H9 (cell line): ENCODE measurements at regions not wholly inside any gene's neighbourhood (a gene's known extent, or its start where the extent isn't known, plus 50 kb on each side); places are given as distances from the start of the nearest gene placed in this dataset.

Experiments
- DNase-seq: peaks from one replicate; pipeline ENCODE4 v3.0.0-alpha.2; 2017
- H2AFZ ChIP-seq: one replicate; pipeline ENCODE4 v1.6.1; 2013; ENCODE audit warnings: mild to moderate bottlenecking, low read length, control low read depth, moderate library complexity
- H2AK5ac ChIP-seq: 2 replicates; pipeline ENCODE4 v1.6.1; 2013; ENCODE audit warnings: low read length, control low read depth, mixed read lengths; ENCODE audit not compliant: insufficient read length
- H2BK120ac ChIP-seq: one replicate; pipeline ENCODE4 v1.6.1; 2013; ENCODE audit warnings: low read depth, mild to moderate bottlenecking, low read length, control low read depth, inconsistent platforms; ENCODE audit not compliant: poor library complexity, severe bottlenecking
- H2BK12ac ChIP-seq: 2 replicates; pipeline ENCODE4 v1.6.1; 2013; ENCODE audit warnings: low read length, control low read depth, mixed read lengths, low read depth; ENCODE audit not compliant: insufficient read length
- H2BK15ac ChIP-seq: 2 replicates; pipeline ENCODE4 v1.6.1; 2013; ENCODE audit warnings: low read depth, low read length, control low read depth
- H2BK20ac ChIP-seq: one replicate; pipeline ENCODE4 v1.6.1; 2013; ENCODE audit warnings: low read depth, mild to moderate bottlenecking, low read length, control low read depth, inconsistent platforms; ENCODE audit not compliant: poor library complexity, severe bottlenecking
- H2BK5ac ChIP-seq: 2 replicates; pipeline ENCODE4 v1.6.1; 2013; ENCODE audit warnings: low read length, control low read depth, mixed read lengths; ENCODE audit not compliant: insufficient read length
- H3K14ac ChIP-seq: 2 replicates; pipeline ENCODE4 v1.6.1; 2013; ENCODE audit warnings: low read length, control low read depth; ENCODE audit not compliant: insufficient read depth
- H3K18ac ChIP-seq: 2 replicates; pipeline ENCODE4 v1.6.1; 2013; ENCODE audit warnings: low read depth, mild to moderate bottlenecking, mixed read lengths, low read length, control low read depth; ENCODE audit not compliant: insufficient read length
- H3K23ac ChIP-seq: 2 replicates; pipeline ENCODE4 v1.6.1; 2013; ENCODE audit warnings: low read length, control low read depth, mixed read lengths, low read depth; ENCODE audit not compliant: insufficient read length
- H3K23me2 ChIP-seq: 2 replicates; pipeline ENCODE4 v1.6.1; 2013; ENCODE audit warnings: low read depth, mild to moderate bottlenecking, mixed read lengths, low read length, control low read depth; ENCODE audit not compliant: insufficient read length, poor library complexity, severe bottlenecking
- H3K27ac ChIP-seq: 2 replicates; pipeline ENCODE4 v1.5.1; 2013; ENCODE audit warnings: low read length, control low read depth, mixed read lengths, low read depth; ENCODE audit not compliant: insufficient read length
- H3K27me3 ChIP-seq: 2 replicates; pipeline ENCODE4 v1.6.1; 2013; ENCODE audit warnings: low read length, control low read depth, inconsistent platforms; ENCODE audit not compliant: insufficient read depth
- H3K4ac ChIP-seq: 2 replicates; pipeline ENCODE4 v1.6.1; 2013; ENCODE audit warnings: low read depth, mild to moderate bottlenecking, control low read depth, inconsistent platforms, low read length, moderate library complexity
- H3K4me1 ChIP-seq: 2 replicates; pipeline ENCODE4 v1.6.1; 2013; ENCODE audit warnings: low read length, control low read depth, inconsistent platforms; ENCODE audit not compliant: insufficient read depth
- H3K4me2 ChIP-seq: 2 replicates; pipeline ENCODE4 v1.6.1; 2013; ENCODE audit warnings: low read length, control low read depth, mixed read lengths; ENCODE audit not compliant: insufficient read length, insufficient read depth
- H3K56ac ChIP-seq: 2 replicates; pipeline ENCODE4 v1.6.1; 2013; ENCODE audit warnings: low read depth, mild to moderate bottlenecking, mixed read lengths, low read length, control low read depth; ENCODE audit not compliant: insufficient read length
- H3K79me1 ChIP-seq: 2 replicates; pipeline ENCODE4 v1.6.1; 2013; ENCODE audit warnings: low read depth, mild to moderate bottlenecking, moderate library complexity, low read length, control low read depth, inconsistent platforms; ENCODE audit not compliant: insufficient read depth, poor library complexity, severe bottlenecking
- H3K79me2 ChIP-seq: 2 replicates; pipeline ENCODE4 v1.6.1; 2013; ENCODE audit warnings: low read length, control low read depth, inconsistent platforms; ENCODE audit not compliant: insufficient read depth
- H3K9ac ChIP-seq: 2 replicates; pipeline ENCODE4 v1.6.1; 2013; ENCODE audit warnings: low read length, control low read depth, mixed read lengths; ENCODE audit not compliant: insufficient read length; ENCODE audit errors: extremely low read depth
- H3K9me3 ChIP-seq: one replicate; pipeline ENCODE4 v1.6.1; 2013; ENCODE audit warnings: low read depth, low read length, inconsistent platforms; ENCODE audit not compliant: control insufficient read depth
- H3T11ph ChIP-seq: one replicate; pipeline ENCODE4 v1.6.1; 2013; ENCODE audit warnings: mild to moderate bottlenecking, low read length, control low read depth, inconsistent platforms
- H4K20me1 ChIP-seq: one replicate; pipeline ENCODE4 v1.6.1; 2013; ENCODE audit not compliant: control insufficient read depth, insufficient read length, insufficient read depth
- H4K5ac ChIP-seq: 2 replicates; pipeline ENCODE4 v1.6.1; 2013; ENCODE audit warnings: low read depth, mild to moderate bottlenecking, mixed read lengths, low read length, control low read depth; ENCODE audit not compliant: insufficient read length
- H4K8ac ChIP-seq: replicated peaks from 2 replicates; pipeline ENCODE4 v1.6.1; 2013; ENCODE audit warnings: low read length, control low read depth, mixed read lengths, low read depth; ENCODE audit not compliant: insufficient read length
- H4K91ac ChIP-seq: 2 replicates; pipeline ENCODE4 v1.6.1; 2013; ENCODE audit warnings: low read depth, mild to moderate bottlenecking, moderate library complexity, mixed read lengths, low read length, control low read depth; ENCODE audit not compliant: insufficient read length
- H3K27ac Mint-ChIP-seq, 3 experiments: 2 replicates in 2 of 3; 3 replicates in 1 of 3; pipeline ENCODE4 v1.8.0; 2020 to 2021; ENCODE audit warnings: mixed read lengths in 3 of 3, mild to moderate bottlenecking in 1 of 3, moderate library complexity in 1 of 3
- H3K27me3 Mint-ChIP-seq: 2 replicates; pipeline ENCODE4 v1.8.0; 2021; ENCODE audit warnings: low read depth, mild to moderate bottlenecking, moderate library complexity, mixed read lengths
- H3K36me3 Mint-ChIP-seq, 3 experiments: 2 replicates in 2 of 3; 3 replicates in 1 of 3; pipeline ENCODE4 v1.8.0; 2020 to 2021; ENCODE audit warnings: low read depth in 3 of 3, mixed read lengths in 3 of 3; ENCODE audit not compliant: insufficient read depth in 1 of 3
- H3K4me1 Mint-ChIP-seq, 2 experiments: 2 replicates each; pipeline ENCODE4 v1.8.0; 2020; ENCODE audit warnings: mixed read lengths in 2 of 2
- H3K4me3 Mint-ChIP-seq, 2 experiments: 2 replicates in 1 of 2; 3 replicates in 1 of 2; pipeline ENCODE4 v1.8.0; 2020 to 2021; ENCODE audit warnings: mild to moderate bottlenecking in 2 of 2, mixed read lengths in 2 of 2, moderate library complexity in 1 of 2
- H3K9me3 Mint-ChIP-seq, 2 experiments: 2 replicates in 1 of 2; 3 replicates in 1 of 2; pipeline ENCODE4 v1.8.0; 2020; ENCODE audit warnings: mild to moderate bottlenecking in 2 of 2, mixed read lengths in 2 of 2, moderate library complexity in 1 of 2
- CTCF ChIP-seq: fragments of 200-600 bp; sonication (generic); conservative IDR thresholded peaks from 3 replicates; pipeline ENCODE4 v1.8.0; 2021; ENCODE audit warnings: antibody characterized with exemption, mild to moderate bottlenecking
- WGBS: extraction: QIAGEN DNeasy Blood & Tissue Kit; methylation state at CpG from one replicate; pipeline ENCODE4 v1.1.7; 2013; ENCODE audit warnings: missing lambda C conversion rate, low lambda C conversion rate, mixed read lengths; ENCODE audit not compliant: insufficient read length; ENCODE audit errors: extremely low coverage; 5-methylcytosine and 5-hydroxymethylcytosine counted together

- Mint-ChIP-seq H3K27me3 (peaks cover 5% of the 10 kb centered on the region), H3K27ac (no peak overlapping the region), H3K9me3 (peaks cover 84 to 88% of the 10 kb centered on the region in 2 experiments), H3K4me1 (no peaks in the 10 kb centered on the region), H3K4me3 (no peak overlapping the region), H3K36me3 (peaks cover 13 to 32% (median 13%) of the 10 kb centered on the region in 3 experiments)
- no peak overlapping the region for H2BK20ac ChIP-seq
- no peaks in the 10 kb centered on the region for H3K79me1 ChIP-seq
- H4K5ac ChIP-seq, result no peak overlapping the region
- WGBS, result no CpG with 5 or more reads among the region's 2 CpGs
- no peak overlapping the region for H3K56ac ChIP-seq
- H2BK12ac ChIP-seq, result no peak overlapping the region
- no peak overlapping the region for H2AFZ ChIP-seq
- no peak overlapping the region for H4K91ac ChIP-seq
- H2BK15ac ChIP-seq, result no peak overlapping the region
- no peaks in the 10 kb centered on the region for H4K20me1 ChIP-seq
- no peak overlapping the region for H3K18ac ChIP-seq
- H3K4me2 ChIP-seq, result no peak overlapping the region
- H3K27ac ChIP-seq, result no peak overlapping the region
- H2AK5ac ChIP-seq, result no peak overlapping the region
- H3K4ac ChIP-seq, result no peak overlapping the region
- no peak for TF ChIP-seq CTCF
- H4K8ac ChIP-seq, result no peak overlapping the region
- no peaks in the 10 kb centered on the region for H3K4me1 ChIP-seq
- no peak overlapping the region for H3K9ac ChIP-seq
- H2BK120ac ChIP-seq, result no peak overlapping the region
- H3K14ac ChIP-seq, result no peak overlapping the region
- no peak overlapping the region for H3K23ac ChIP-seq
- no peaks in the 10 kb centered on the region for H3K79me2 ChIP-seq
- no peak overlapping the region for H3T11ph ChIP-seq
- no peaks in the 10 kb centered on the region for H3K27me3 ChIP-seq
- DNase-seq, result no peak
- H3K9me3 ChIP-seq, result peaks cover 92% of the 10 kb centered on the region
- H3K23me2 ChIP-seq, result no peaks in the 10 kb centered on the region
- H2BK5ac ChIP-seq, result no peak overlapping the region
These were observed 322.2 kb downstream of the TMEM121 start for GRCh38 chr14:105848570-105848969.
